ENCODE measurements at regions not wholly inside any gene's neighbourhood (a gene's known extent, or its start where the extent isn't known, plus 50 kb on each side); places are given as distances from the start of the nearest gene placed in this dataset.

DNA sequence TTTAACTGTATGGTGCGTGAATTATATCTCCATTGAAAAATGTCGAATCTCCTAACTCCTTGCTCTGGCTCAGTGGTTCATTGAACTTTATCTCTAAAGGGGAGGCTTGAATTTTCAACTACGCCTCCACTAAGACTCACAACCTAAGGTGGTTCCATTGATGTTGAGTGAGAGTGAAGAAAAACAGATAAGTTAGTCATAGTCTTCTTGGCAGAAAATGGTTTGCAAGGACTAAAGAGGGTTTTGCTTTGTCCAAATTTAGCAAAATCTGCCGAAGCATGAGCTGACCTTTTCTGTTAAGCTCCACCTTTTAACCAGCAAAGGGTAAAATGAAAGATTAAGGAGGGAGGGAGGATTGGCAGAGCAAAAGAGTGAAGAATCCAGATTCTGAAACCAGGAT lies 290.2 kb upstream of the SPTLC3 start:
- no peak for TF ChIP-seq CTCF (IDR thresholded peaks at IDR 0.05)
- no peak for TF ChIP-seq POLR2A (IDR thresholded peaks at IDR 0.05)

Measured in body of pancreas (tissue), 4 donors.